HepG2 (cell line): ENCODE measurements at regions not wholly inside any gene's neighbourhood (a gene's known extent, or its start where the extent isn't known, plus 50 kb on each side); places are given as distances from the start of the nearest gene placed in this dataset.

Experiments used
- ATAC-seq: fragments of 200-7000 bp; cut with Tn5 transposase; 3 replicates; pipeline ENCODE4 v1.9.1; 2020; ENCODE audit warnings: mild to moderate bottlenecking, moderate library complexity
- BruUV-seq: library from RNA; stranded (reverse); fragments of 400-500 nt; replicated peaks from 2 replicates; lab custom pipeline; 2021; lab: Mats Ljungman, UMichigan
- CTCF ChIA-PET: fragments of 300-600 bp; formaldehyde crosslinking; extraction: SDS; loops from one replicate; lab custom pipeline; 2021; ENCODE audit warnings: low total read pairs, inconsistent platforms, low intra/inter-chr PET ratio; lab: Yijun Ruan, JAX
- POLR2A ChIA-PET: fragments of 350-600 bp; sonication (Branson Sonifier 250); formaldehyde crosslinking; loops from one replicate; lab custom pipeline; 2020; ENCODE audit warnings: antibody characterized with exemption, inconsistent platforms; lab: Yijun Ruan, JAX
- DNase-seq: peaks from one replicate; pipeline ENCODE4 v3.0.0-alpha.2; 2015; ENCODE audit warnings: low spot score
- FAIRE-seq: peaks from 3 replicates; lab custom pipeline; 2011; peaks lifted over from hg19 to GRCh38; lab: Jason Lieb, UNC
- H2AFZ ChIP-seq: one replicate; pipeline ENCODE4 v1.6.1; 2011; ENCODE audit warnings: low read length, inconsistent platforms
- H3K27ac ChIP-seq: fragments of 300-600 bp; 3 replicates; pipeline ENCODE4 v1.8.0; 2011; ENCODE audit warnings: mixed run types, mild to moderate bottlenecking, mixed read lengths, low read length, inconsistent platforms; ENCODE audit not compliant: insufficient read depth; ENCODE audit errors: extremely low read length
- H3K27me3 ChIP-seq, 2 experiments: fragments of 200-600 bp in 1 of 2; 2 replicates in 1 of 2; 3 replicates in 1 of 2; pipeline versions ENCODE4 v1.6.0 to v1.8.0; 2011; ENCODE audit warnings: low read length in 2 of 2, mild to moderate bottlenecking in 2 of 2, moderate library complexity in 2 of 2, inconsistent platforms in 1 of 2; ENCODE audit not compliant: insufficient read depth in 2 of 2, control insufficient read depth in 1 of 2
- H3K36me3 ChIP-seq, 2 experiments: fragments of 200-600 bp in 1 of 2; replicated peaks in 1 of 2; 2 replicates in 1 of 2; 3 replicates in 1 of 2; pipeline versions ENCODE4 v1.5.1 to v1.8.0; 2011; ENCODE audit warnings: low read length in 2 of 2, inconsistent platforms in 1 of 2; ENCODE audit not compliant: insufficient read depth in 2 of 2, control insufficient read depth in 1 of 2
- H3K4me1 ChIP-seq: 2 replicates; pipeline ENCODE4 v1.5.1; 2012; ENCODE audit warnings: low read length, inconsistent platforms; ENCODE audit not compliant: insufficient read depth
- H3K4me2 ChIP-seq: 2 replicates; pipeline ENCODE4 v1.6.0; 2011; ENCODE audit warnings: low read depth, low read length, inconsistent platforms
- H3K4me3 ChIP-seq, 3 experiments: fragments of 200-600 bp in 1 of 3; sonication (generic), shearing (Covaris generic) in 1 of 3; replicated peaks in 1 of 3; 2 replicates each; pipeline ENCODE4 v1.5.1; 2011 to 2016; ENCODE audit warnings: low read length in 3 of 3, inconsistent platforms in 2 of 3, low read depth in 2 of 3, mild to moderate bottlenecking in 2 of 3, control low read depth in 1 of 3, mixed read lengths in 1 of 3; ENCODE audit not compliant: insufficient read depth in 1 of 3
- H3K79me2 ChIP-seq: one replicate; pipeline ENCODE4 v1.6.1; 2011; ENCODE audit warnings: low read length, inconsistent platforms; ENCODE audit not compliant: insufficient read depth
- H3K9ac ChIP-seq: 2 replicates; pipeline ENCODE4 v1.6.0; 2011; ENCODE audit warnings: mild to moderate bottlenecking, low read depth, low read length, inconsistent platforms; ENCODE audit not compliant: insufficient read depth
- H3K9me3 ChIP-seq: 2 replicates; pipeline ENCODE4 v1.5.1; 2012; ENCODE audit warnings: mild to moderate bottlenecking, low read length
- H4K20me1 ChIP-seq: 2 replicates; pipeline ENCODE4 v1.6.0; 2011; ENCODE audit warnings: inconsistent platforms, mild to moderate bottlenecking, low read length, moderate library complexity; ENCODE audit not compliant: insufficient read depth
- BCL6 ChIP-seq: IDR thresholded peaks from 2 replicates; pipeline ENCODE4 v1.6.1; 2016; ENCODE audit warnings: missing genetic modification reagents, missing compliant biosample characterization
- KLF16 ChIP-seq, 2 experiments: sonication (generic) in 1 of 2; formaldehyde crosslinking in 1 of 2; IDR thresholded peaks; 2 replicates each; pipeline versions ENCODE4 v1.6.1 to v1.8.0; 2016 to 2023; ENCODE audit warnings: missing genetic modification reagents in 2 of 2, missing compliant biosample characterization in 1 of 2
- MAFF ChIP-seq: IDR thresholded peaks from 2 replicates; pipeline ENCODE4 v1.6.1; 2011; ENCODE audit warnings: low read depth, low read length, improper control_type of control experiment
- THAP11 ChIP-seq: IDR thresholded peaks from 2 replicates; pipeline ENCODE4 v1.6.1; 2016; ENCODE audit warnings: missing biosample characterization, missing genetic modification reagents
- ZKSCAN8 ChIP-seq: IDR thresholded peaks from 2 replicates; pipeline ENCODE4 v1.6.1; 2016; ENCODE audit warnings: borderline replicate concordance, missing genetic modification reagents, missing compliant biosample characterization
- ZNF333 ChIP-seq: sonication (generic); formaldehyde crosslinking; IDR thresholded peaks from 2 replicates; pipeline ENCODE4 v1.4.0; 2020; ENCODE audit warnings: mild to moderate bottlenecking, missing genetic modification reagents, borderline replicate concordance
- ZNF33A ChIP-seq: sonication (generic); formaldehyde crosslinking; IDR thresholded peaks from 2 replicates; pipeline ENCODE4 v1.5.1; 2020; ENCODE audit warnings: missing genetic modification reagents, mild to moderate bottlenecking, moderate library complexity, borderline replicate concordance
- WGBS: methylation state at CpG from one replicate; pipeline ENCODE4 v1.1.6; 2017; ENCODE audit warnings: low lambda C conversion rate; 5-methylcytosine and 5-hydroxymethylcytosine counted together
- in situ Hi-C: cut with HindIII; loops from 2 replicates; pipeline ENCODE4 v1.10.0; 2017; ENCODE audit warnings: low pct_unique_long_range_greater_than_20kb; ENCODE audit not compliant: extremely low pct_ligation_motif_present
- intact Hi-C: fragments of 100-400 bp; cut with micrococcal nuclease; formaldehyde crosslinking; loops from one replicate; pipeline ENCODE4 v1.10.0; 2022; ENCODE audit not compliant: unreplicated experiment
- TF ChIP-seq, protein P1 (sequence below), 2 experiments: fragments of 450-650 bp in 1 of 2; sonication (generic) in 1 of 2; formaldehyde crosslinking; IDR thresholded peaks; 2 replicates each; pipeline versions ENCODE4 v1.5.0 to v1.8.0; 2020 to 2022; ENCODE audit warnings: mild to moderate bottlenecking in 1 of 2, missing genetic modification reagents in 1 of 2
- TF ChIP-seq, protein P2 (sequence below): IDR thresholded peaks from 2 replicates; pipeline ENCODE4 v1.6.1; 2016; ENCODE audit warnings: mild to moderate bottlenecking, missing biosample characterization, missing genetic modification reagents

DNA sequence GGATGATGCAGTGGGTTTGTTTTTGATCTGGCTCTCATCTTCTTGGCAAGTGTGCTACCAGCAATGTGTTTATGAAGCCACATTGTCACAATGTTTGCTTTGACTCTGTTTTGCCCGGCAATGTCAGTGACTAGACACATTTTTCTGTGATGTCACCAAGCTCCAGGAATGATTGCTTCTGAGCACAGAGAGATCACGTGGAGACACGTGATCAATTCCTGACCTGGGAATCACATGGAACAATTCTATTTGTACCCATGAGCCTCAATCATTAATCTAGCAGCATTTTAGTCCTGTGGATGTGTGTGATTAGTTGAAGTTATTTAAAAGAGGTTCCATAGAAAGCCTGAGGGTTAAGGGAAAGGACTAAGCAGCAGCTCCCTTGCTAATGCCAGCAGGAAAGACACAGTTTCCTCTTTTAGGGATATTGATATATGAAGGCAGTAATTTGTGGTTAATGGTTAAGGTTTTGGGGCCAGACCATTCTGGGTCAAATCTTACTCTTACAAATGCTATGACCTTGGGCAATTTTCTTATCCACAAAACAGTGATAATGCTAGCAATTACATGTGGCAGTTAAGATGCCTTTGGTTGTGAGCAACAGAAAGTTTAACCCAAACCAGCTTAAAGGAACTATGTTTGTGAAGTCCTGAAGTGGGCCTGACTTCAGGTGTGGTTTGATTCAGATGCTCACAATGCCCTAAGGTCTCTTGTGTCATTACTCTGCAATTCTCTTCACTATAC, 59.0 kb downstream of the FASLG start (continued):
- TF ChIP-seq, protein P1, sequence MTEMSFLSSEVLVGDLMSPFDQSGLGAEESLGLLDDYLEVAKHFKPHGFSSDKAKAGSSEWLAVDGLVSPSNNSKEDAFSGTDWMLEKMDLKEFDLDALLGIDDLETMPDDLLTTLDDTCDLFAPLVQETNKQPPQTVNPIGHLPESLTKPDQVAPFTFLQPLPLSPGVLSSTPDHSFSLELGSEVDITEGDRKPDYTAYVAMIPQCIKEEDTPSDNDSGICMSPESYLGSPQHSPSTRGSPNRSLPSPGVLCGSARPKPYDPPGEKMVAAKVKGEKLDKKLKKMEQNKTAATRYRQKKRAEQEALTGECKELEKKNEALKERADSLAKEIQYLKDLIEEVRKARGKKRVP (CRISPR knock-in tag; IDR thresholded peaks at IDR 0.05): peak in 1 of 2 experiments; percentile 72; a peak in 2 of 4 replicates
- TF ChIP-seq KLF16 (CRISPR knock-in tag; IDR thresholded peaks at IDR 0.05): 0 out of 4 replicates have a peak, but pooled peaks of 1 of the 2 experiments have one; percentile 66
- peak; percentile 61 for TF ChIP-seq BCL6 (CRISPR knock-in tag)
- TF ChIP-seq THAP11 (CRISPR knock-in tag): peak; percentile 50
- TF ChIP-seq MAFF: peak; percentile 59
- TF ChIP-seq ZNF333 (CRISPR knock-in tag): no peak
- TF ChIP-seq, all 625 proteins: peak for 46

DNA sequence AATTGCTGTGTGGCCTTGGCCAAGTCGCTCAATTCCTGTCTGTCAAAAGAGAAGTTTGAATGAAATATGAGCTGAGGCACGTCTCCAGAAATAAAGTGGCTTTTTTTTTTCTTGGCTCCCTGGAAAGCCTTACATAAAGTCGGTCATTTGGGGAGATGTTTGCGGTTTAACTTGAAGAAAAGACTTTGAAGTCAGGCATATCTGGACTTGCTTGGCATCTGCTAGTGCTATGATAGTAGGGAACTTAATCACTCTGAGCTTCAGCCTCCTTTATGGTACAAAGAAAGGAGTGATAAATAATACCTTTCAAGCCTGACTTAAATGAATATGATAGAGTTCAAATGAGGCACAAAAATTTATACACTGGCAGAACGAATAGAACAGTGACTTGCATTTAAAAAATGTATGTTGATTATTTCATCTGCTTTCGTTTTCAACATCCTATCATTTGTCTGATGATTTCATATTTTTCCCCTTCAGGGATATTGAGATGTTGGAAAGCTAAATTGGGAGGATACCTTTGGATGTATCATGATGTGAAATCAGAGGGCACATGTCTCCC, 60.2 kb downstream of the FASLG start:
- Histone ChIP-seq H3K9me3 (no peaks in the 10 kb centered on the region), H3K36me3 (no peaks in the 10 kb centered on the region), H3K27me3 (no peaks in the 10 kb centered on the region), H3K4me3 (no peak overlapping the region), H3K4me1 (peaks cover 25% of the 10 kb centered on the region), H2AFZ (no peak overlapping the region), H3K27ac (no peak overlapping the region), H4K20me1 (no peaks in the 10 kb centered on the region), H3K9ac (no peak overlapping the region), H3K4me2 (no peak overlapping the region), H3K79me2 (no peaks in the 10 kb centered on the region)
- in situ Hi-C loops: loop anchor here (5.0 kb wide), 1 partner anchor 277 kb away; the partner anchor contains the start of gene PIGC
- intact Hi-C loops: loop anchor here (1.0 kb wide), 4 partner anchors 110 to 290 kb away; partner anchors contain the start of gene SUCO
- no TSS peak for BruUV-seq
- ATAC-seq (no peak), DNase-seq (no peak), FAIRE-seq (no peak)
- TF ChIP-seq, protein P2, sequence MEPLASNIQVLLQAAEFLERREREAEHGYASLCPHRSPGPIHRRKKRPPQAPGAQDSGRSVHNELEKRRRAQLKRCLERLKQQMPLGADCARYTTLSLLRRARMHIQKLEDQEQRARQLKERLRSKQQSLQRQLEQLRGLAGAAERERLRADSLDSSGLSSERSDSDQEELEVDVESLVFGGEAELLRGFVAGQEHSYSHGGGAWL (CRISPR knock-in tag): no peak
- TF ChIP-seq ZNF33A (no peak), ZKSCAN8 (CRISPR knock-in tag) (no peak)
- ChIA-PET POLR2A (interaction anchor here (1.0 to 1.2 kb wide), 2 partner anchors 186 to 270 kb away, joined by 3 to 6 read pairs; partner anchors contain the start of gene SUCO), CTCF (interaction anchor here (2.0 to 2.4 kb wide), 3 partner anchors 109 to 290 kb away, joined by 5 to 19 read pairs (median 9); no protein-coding TSS in a partner anchor)
- 38% methylated on average over 6 of the region's 6 CpGs for WGBS
